ENCODE measurements at regions not wholly inside any gene's neighbourhood (a gene's known extent, or its start where the extent isn't known, plus 50 kb on each side); places are given as distances from the start of the nearest gene placed in this dataset.
A peak's percentile ranks its signal among the peaks of the same experiment; 100 is the strongest.

DNA sequence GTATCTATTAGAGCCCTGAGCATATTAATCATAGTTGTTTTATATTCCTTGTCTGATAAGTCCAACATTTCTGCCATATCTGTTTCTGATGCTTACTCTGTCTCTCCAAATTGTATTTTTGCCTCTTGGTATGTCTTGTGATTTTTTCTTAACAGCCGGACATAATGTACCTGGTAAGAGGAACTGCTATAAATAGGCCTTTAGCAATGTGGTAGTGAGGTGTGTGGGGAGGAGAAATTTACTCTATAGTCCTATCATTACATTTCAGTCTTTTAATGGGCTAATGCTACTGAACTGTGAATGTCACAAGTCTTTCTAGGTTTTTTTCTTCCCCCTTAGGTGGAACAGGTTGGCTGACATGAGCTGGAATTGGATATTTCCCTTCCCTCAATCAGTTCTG, 176.1 kb upstream of the FGF10 start:
- H3K4me3 ChIP-seq (ENCODE audit: low read depth in 2 of 2, low read length in 1 of 2): no peak overlapping the region
- DNase-seq: no peak
- no peaks in the 10 kb centered on the region for H3K4me1 ChIP-seq (ENCODE audit: control insufficient read depth in 1 of 2, insufficient read depth in 2 of 2, low read depth in 1 of 2, low read length in 1 of 2)
- no peak overlapping the region for H3K4me2 ChIP-seq
- H3F3A ChIP-seq (replicated peaks; ENCODE audit: insufficient read depth): no peaks in the 10 kb centered on the region
- ChIA-PET POLR2A (no interaction called here), CTCF (interaction anchor here (1.4 kb wide), 1 partner anchor 209 kb away, joined by 3 read pairs; no protein-coding TSS in a partner anchor)
- no peaks in the 10 kb centered on the region for H3K79me2 ChIP-seq (ENCODE audit: insufficient read depth)
- no peaks in the 10 kb centered on the region for H3K27me3 ChIP-seq (ENCODE audit: insufficient read depth)
- no peaks in the 10 kb centered on the region for H4K20me1 ChIP-seq (ENCODE audit: insufficient read depth)
- 17% methylated on average over 1 of the region's 1 CpG for WGBS (ENCODE audit: low lambda C conversion rate)
- TF ChIP-seq, protein P1, sequence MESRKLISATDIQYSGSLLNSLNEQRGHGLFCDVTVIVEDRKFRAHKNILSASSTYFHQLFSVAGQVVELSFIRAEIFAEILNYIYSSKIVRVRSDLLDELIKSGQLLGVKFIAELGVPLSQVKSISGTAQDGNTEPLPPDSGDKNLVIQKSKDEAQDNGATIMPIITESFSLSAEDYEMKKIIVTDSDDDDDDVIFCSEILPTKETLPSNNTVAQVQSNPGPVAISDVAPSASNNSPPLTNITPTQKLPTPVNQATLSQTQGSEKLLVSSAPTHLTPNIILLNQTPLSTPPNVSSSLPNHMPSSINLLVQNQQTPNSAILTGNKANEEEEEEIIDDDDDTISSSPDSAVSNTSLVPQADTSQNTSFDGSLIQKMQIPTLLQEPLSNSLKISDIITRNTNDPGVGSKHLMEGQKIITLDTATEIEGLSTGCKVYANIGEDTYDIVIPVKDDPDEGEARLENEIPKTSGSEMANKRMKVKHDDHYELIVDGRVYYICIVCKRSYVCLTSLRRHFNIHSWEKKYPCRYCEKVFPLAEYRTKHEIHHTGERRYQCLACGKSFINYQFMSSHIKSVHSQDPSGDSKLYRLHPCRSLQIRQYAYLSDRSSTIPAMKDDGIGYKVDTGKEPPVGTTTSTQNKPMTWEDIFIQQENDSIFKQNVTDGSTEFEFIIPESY (IDR thresholded peaks at IDR 0.05; ENCODE audit: borderline replicate concordance, low read depth): no peak
- no peak for TF ChIP-seq JUND (IDR thresholded peaks at IDR 0.05)
- TF ChIP-seq, protein P2, sequence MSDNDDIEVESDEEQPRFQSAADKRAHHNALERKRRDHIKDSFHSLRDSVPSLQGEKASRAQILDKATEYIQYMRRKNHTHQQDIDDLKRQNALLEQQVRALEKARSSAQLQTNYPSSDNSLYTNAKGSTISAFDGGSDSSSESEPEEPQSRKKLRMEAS (IDR thresholded peaks at IDR 0.05; ENCODE audit: low read depth): no peak
- no peak for TF ChIP-seq NFIC (IDR thresholded peaks at IDR 0.05; ENCODE audit: borderline replicate concordance)
- TF ChIP-seq, protein P3, sequence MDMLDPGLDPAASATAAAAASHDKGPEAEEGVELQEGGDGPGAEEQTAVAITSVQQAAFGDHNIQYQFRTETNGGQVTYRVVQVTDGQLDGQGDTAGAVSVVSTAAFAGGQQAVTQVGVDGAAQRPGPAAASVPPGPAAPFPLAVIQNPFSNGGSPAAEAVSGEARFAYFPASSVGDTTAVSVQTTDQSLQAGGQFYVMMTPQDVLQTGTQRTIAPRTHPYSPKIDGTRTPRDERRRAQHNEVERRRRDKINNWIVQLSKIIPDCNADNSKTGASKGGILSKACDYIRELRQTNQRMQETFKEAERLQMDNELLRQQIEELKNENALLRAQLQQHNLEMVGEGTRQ (IDR thresholded peaks at IDR 0.05; ENCODE audit: borderline replicate concordance, low read depth, low read length): no peak
- no peak for TF ChIP-seq RCOR1 (IDR thresholded peaks at IDR 0.05; ENCODE audit: low read length)
- TF ChIP-seq YY1 (IDR thresholded peaks at IDR 0.05; ENCODE audit: low read depth): no peak
- no peak for TF ChIP-seq TAF1 (IDR thresholded peaks at IDR 0.05; ENCODE audit: borderline replicate concordance, low read depth, low read length)
- H3K9ac ChIP-seq: no peak overlapping the region
- H3K36me3 ChIP-seq (replicated peaks in 1 of 2; ENCODE audit: control insufficient read depth in 1 of 2, insufficient read depth in 2 of 2, low read length in 1 of 2): no peaks in the 10 kb centered on the region
- H3K9me2 ChIP-seq: no peaks in the 10 kb centered on the region
- H3K9me3 ChIP-seq: no peaks in the 10 kb centered on the region
- H2AFZ ChIP-seq (ENCODE audit: low read depth): no peak overlapping the region
- H3K27ac ChIP-seq (ENCODE audit: low read depth in 2 of 2, low read length in 1 of 2): no peak overlapping the region

DNA sequence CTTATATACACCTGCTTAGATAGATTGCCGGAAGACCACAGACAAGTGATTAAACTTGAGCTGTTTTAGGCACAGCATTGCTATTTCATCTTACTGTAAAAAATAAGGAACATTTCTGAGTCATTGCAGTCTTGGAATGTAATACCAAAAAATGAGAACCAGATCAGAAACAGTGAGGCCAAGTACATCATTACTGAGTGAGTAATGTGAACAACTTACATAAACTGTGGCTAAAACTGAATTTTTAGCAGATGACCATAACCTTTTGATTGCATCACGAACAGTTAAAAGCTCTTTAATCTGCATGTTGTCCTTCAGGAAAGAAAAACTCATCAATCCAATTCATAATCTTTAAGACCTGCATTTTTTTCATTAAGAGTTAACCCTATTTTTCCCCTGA, 157.1 kb upstream of the FGF10 start:
- Histone ChIP-seq H3K4me1 (ENCODE audit: control insufficient read depth in 1 of 2, insufficient read depth in 2 of 2, low read depth in 1 of 2, low read length in 1 of 2) (no peaks in the 10 kb centered on the region), H3K4me3 (ENCODE audit: low read depth in 2 of 2, low read length in 1 of 2) (no peak overlapping the region), H3K27ac (ENCODE audit: low read depth in 2 of 2, low read length in 1 of 2) (no peak overlapping the region), H3K4me2 (no peak overlapping the region), H2AFZ (ENCODE audit: low read depth) (no peak overlapping the region), H3K9me3 (no peaks in the 10 kb centered on the region), H3K9ac (no peak overlapping the region), H3K79me2 (ENCODE audit: insufficient read depth) (no peaks in the 10 kb centered on the region), H3F3A (replicated peaks; ENCODE audit: insufficient read depth) (no peaks in the 10 kb centered on the region), H3K9me2 (no peaks in the 10 kb centered on the region), H4K20me1 (ENCODE audit: insufficient read depth) (no peaks in the 10 kb centered on the region), H3K27me3 (ENCODE audit: insufficient read depth) (no peaks in the 10 kb centered on the region), H3K36me3 (replicated peaks in 1 of 2; ENCODE audit: control insufficient read depth in 1 of 2, insufficient read depth in 2 of 2, low read length in 1 of 2) (no peaks in the 10 kb centered on the region)
- ChIA-PET POLR2A (no interaction called here), CTCF (interaction anchor here (2.1 kb wide), 1 partner anchor 9 kb away, joined by 5 read pairs; no protein-coding TSS in a partner anchor)
- 40% methylated on average over 2 of the region's 2 CpGs for WGBS (ENCODE audit: low lambda C conversion rate)
- TF ChIP-seq TCF12 (IDR thresholded peaks at IDR 0.05) (0 out of 2 replicates have a peak, but pooled peaks have one; percentile 13), EZH2phosphoT487 (IDR thresholded peaks at IDR 0.05; ENCODE audit: borderline replicate concordance, low read depth) (no peak)
- TF ChIP-seq, protein P4, sequence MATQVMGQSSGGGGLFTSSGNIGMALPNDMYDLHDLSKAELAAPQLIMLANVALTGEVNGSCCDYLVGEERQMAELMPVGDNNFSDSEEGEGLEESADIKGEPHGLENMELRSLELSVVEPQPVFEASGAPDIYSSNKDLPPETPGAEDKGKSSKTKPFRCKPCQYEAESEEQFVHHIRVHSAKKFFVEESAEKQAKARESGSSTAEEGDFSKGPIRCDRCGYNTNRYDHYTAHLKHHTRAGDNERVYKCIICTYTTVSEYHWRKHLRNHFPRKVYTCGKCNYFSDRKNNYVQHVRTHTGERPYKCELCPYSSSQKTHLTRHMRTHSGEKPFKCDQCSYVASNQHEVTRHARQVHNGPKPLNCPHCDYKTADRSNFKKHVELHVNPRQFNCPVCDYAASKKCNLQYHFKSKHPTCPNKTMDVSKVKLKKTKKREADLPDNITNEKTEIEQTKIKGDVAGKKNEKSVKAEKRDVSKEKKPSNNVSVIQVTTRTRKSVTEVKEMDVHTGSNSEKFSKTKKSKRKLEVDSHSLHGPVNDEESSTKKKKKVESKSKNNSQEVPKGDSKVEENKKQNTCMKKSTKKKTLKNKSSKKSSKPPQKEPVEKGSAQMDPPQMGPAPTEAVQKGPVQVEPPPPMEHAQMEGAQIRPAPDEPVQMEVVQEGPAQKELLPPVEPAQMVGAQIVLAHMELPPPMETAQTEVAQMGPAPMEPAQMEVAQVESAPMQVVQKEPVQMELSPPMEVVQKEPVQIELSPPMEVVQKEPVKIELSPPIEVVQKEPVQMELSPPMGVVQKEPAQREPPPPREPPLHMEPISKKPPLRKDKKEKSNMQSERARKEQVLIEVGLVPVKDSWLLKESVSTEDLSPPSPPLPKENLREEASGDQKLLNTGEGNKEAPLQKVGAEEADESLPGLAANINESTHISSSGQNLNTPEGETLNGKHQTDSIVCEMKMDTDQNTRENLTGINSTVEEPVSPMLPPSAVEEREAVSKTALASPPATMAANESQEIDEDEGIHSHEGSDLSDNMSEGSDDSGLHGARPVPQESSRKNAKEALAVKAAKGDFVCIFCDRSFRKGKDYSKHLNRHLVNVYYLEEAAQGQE (IDR thresholded peaks at IDR 0.05; ENCODE audit: low read depth, low read length): no peak
- TF ChIP-seq, protein P5, sequence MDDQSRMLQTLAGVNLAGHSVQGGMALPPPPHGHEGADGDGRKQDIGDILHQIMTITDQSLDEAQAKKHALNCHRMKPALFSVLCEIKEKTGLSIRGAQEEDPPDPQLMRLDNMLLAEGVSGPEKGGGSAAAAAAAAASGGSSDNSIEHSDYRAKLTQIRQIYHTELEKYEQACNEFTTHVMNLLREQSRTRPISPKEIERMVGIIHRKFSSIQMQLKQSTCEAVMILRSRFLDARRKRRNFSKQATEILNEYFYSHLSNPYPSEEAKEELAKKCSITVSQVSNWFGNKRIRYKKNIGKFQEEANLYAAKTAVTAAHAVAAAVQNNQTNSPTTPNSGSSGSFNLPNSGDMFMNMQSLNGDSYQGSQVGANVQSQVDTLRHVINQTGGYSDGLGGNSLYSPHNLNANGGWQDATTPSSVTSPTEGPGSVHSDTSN (IDR thresholded peaks at IDR 0.05): peak; percentile 12; the same call in 1 of the 2 replicates
- DNase-seq: no peak
